Right ventricle myocardium inferior (tissue), 1 donor: ENCODE measurements at regions not wholly inside any gene's neighbourhood (a gene's known extent, or its start where the extent isn't known, plus 50 kb on each side); places are given as distances from the start of the nearest gene placed in this dataset.
"Not testable (repeated sequence)": the region's sequence is repeated elsewhere in the genome, so short reads cannot be mapped to it uniquely, and the experiment has no call there.

ENCODE experiments used
- ATAC-seq: fragments of 200-7000 bp; cut with Tn5 transposase; one replicate; pipeline ENCODE4 v1.9.1; 2020; ENCODE audit warnings: mild to moderate bottlenecking, moderate library complexity
- DNase-seq: peaks from one replicate; pipeline ENCODE4 v3.0.0; 2021; ENCODE audit errors: missing footprints
- intact Hi-C: fragments of 100-400 bp; cut with DNase I; formaldehyde crosslinking; loops from one replicate; pipeline ENCODE4 v1.11.0; 2022
- donor health status: DM: no; HTN: yes; CAD: no; lungs with severe emphysema.

DNA sequence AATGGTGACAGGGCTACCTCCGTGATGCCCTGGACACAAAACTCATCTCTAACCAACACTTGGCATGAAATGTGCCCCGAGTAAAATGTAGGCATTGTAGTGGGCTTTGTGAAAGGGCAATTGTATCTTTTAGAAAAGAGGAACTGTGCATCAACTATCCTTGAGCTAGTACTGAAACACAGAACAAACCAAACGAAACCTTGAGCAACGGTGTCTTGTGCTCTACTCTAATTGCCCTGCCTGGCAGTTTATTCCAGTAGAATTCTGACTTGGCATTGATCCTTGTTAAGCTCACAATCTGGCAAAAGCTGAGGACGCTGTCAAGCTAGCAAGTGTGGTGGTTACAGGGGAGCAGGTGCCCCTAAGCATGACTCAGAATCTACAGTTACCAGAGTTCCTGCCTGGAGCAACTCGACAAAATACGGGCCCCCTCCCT is 707.1 kb upstream of the SPRY2 start:
- DNase-seq (no peak), ATAC-seq (no peak)
- intact Hi-C loops = no loop called here

GRCh38 chr13:81041761-81042160 is 700.8 kb upstream of the SPRY2 start:
- no peak for DNase-seq
- intact Hi-C loops = no loop called here
- ATAC-seq = no peak

- intact Hi-C loops = no loop called here
- ATAC-seq (no peak), DNase-seq (no peak)
These were observed 691.1 kb upstream of the SPRY2 start for GRCh38 chr13:81031996-81032395.

GRCh38 chr13:81025091-81025490 is 684.2 kb upstream of the SPRY2 start:
- ATAC-seq (no peak), DNase-seq (no peak)
- intact Hi-C loops = loop anchor here (10.0 kb wide), 1 partner anchor 1600 kb away; no protein-coding TSS in a partner anchor

GRCh38 chr13:81021284-81021840 is 680.4 kb upstream of the SPRY2 start:
- ATAC-seq (no peak), DNase-seq (no peak)
- intact Hi-C loops = loop anchor here (10.0 kb wide), 1 partner anchor 1597 kb away; no protein-coding TSS in a partner anchor

GRCh38 chr13:81020010-81020409 is 679.1 kb upstream of the SPRY2 start:
- ATAC-seq (no peak), DNase-seq (no peak)
- intact Hi-C loops = loop anchor here (10.0 kb wide), 1 partner anchor 1595 kb away; no protein-coding TSS in a partner anchor

DNA sequence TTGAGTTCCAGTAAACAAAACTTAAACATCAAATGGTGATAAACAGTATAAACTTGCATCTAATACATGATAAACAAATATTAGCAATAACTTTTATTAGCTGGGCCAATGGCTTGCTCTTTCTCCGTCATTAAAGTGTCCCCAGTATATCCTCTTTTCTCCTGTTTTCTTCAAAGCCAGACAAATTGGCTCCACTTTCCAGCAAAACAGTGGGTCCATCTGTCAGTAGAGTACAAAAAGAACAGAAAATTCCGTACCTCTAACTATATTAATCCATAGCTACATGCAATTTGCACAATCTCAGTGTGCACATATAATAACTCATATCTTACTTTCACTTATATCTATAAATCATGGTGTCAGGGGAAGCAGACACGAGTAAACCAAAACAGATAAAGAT is 678.0 kb upstream of the SPRY2 start:
- DNase-seq = no peak
- no peak for ATAC-seq
- intact Hi-C loops = loop anchor here (10.0 kb wide), 1 partner anchor 674 kb away; the partner anchor contains the start of gene SPRY2

DNA sequence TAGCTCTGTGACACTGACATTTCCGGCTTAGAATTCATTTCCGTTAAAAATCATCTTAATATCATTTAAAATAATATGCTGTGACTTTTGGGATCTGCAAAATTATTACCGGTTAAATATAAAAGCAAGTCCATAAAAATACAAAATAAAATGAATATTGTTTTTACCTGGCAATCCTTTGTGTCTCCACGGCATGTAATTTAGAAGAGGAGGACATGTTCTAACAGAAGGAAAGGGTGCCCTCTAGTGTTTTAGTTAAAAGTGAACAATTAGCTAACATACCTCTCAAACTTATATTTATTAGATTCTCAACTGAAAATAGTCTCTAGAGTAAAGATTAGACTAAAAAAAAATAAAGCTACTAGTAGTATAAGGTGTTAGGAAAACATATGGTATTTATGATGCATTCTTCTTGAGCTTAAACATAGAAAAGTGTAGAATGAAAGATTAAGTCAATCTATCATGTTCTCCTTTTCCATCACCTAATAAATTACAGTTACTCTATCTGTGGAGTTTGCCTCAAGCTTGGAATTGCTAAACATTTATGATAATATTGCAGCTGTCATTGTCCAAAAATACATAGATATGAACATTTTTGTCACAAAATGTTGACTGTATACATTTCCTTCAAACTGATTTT is 676.7 kb upstream of the SPRY2 start:
- intact Hi-C loops = loop anchor here (10.0 kb wide), 1 partner anchor 673 kb away; the partner anchor contains the start of gene SPRY2
- ATAC-seq (no peak), DNase-seq (no peak)

DNA sequence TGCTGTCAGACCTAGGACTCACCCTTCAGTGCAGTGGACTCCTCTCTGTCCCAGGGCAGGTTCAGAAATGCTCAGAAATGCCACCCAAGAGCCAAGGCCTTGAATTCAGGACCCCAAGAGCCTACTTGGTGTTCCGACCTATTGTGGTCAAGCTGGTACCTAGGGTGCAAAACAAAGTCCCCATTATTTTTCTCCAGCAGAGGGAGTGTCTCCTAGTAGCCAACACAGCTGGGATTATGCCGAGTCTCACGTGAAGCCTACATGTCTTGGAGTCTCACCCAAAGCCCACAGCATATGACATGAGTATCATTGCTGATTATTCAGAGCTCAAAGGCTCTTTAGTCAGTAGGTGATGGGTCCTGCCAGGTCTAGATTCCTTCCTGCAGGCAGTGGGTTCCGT is 671.1 kb upstream of the SPRY2 start:
- DNase-seq = no peak
- ATAC-seq = no peak
- intact Hi-C loops = loop anchor here (10.0 kb wide), 1 partner anchor 667 kb away; the partner anchor contains the start of gene SPRY2

GRCh38 chr13:81001828-81002385 is 661.0 kb upstream of the SPRY2 start:
- no peak for ATAC-seq
- DNase-seq = no peak
- intact Hi-C loops = no loop called here

GRCh38 chr13:80998603-80999002 is 657.7 kb upstream of the SPRY2 start:
- DNase-seq, intact Hi-C loops, ATAC-seq: not testable (repeated sequence)

- intact Hi-C loops = no loop called here
- ATAC-seq (no peak), DNase-seq (no peak)
These were observed 648.8 kb upstream of the SPRY2 start for GRCh38 chr13:80989747-80990146.

DNA sequence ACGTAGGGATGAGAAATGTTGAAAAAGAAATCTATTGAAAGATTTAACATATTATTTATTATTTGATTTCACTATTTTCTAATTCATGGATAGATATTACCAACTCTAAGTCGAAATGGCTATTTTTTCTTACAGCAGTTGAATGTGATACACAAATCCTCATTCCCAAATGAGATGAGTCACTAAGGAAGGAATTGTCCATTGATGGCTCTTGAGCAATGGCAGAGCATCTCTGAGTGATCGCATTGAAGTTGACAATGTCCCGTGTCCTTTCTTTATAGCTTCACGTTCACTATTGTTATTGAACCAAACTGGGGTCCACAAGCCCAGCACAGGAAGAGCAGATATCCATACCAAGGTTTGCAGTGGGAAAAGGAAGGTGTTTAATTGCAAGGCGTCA is 648.3 kb upstream of the SPRY2 start:
- intact Hi-C loops = no loop called here
- DNase-seq (no peak), ATAC-seq (no peak)

DNA sequence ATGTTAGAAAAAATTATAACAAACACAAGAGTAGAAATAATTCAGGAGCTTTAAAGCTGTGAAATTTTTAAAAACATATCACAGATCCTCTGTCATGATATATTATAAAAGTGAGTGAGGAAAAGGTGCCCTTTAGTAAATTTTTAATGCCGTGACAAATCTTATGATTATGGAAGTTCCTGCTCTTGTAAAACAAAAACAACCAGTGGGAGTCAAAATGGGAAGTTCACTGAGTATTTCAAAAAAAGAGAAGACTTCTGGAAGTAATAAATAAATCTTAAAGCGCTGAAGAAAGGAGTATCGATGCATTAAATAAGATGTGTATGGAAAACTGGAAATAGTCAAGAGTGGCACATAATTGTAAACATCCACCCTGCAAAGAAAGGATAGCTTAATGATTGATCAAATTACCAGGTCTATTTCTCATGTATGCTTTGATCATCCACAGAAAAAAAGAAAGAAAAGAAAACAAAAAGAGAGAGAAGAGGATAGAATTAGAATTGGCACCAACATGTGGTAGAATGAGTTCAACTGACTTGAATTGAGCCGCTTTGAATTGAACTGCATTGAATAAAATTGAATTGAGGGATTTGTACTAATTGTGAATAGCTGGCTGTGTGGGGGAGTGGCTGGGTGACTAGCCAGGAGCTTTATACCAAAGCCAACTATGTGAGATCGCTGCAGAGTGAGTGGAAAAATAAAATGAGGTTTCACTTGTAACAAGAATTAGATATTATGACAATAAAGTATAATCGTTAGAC is 647.6 kb upstream of the SPRY2 start:
- intact Hi-C loops = no loop called here
- no peak for DNase-seq
- ATAC-seq = no peak

DNA sequence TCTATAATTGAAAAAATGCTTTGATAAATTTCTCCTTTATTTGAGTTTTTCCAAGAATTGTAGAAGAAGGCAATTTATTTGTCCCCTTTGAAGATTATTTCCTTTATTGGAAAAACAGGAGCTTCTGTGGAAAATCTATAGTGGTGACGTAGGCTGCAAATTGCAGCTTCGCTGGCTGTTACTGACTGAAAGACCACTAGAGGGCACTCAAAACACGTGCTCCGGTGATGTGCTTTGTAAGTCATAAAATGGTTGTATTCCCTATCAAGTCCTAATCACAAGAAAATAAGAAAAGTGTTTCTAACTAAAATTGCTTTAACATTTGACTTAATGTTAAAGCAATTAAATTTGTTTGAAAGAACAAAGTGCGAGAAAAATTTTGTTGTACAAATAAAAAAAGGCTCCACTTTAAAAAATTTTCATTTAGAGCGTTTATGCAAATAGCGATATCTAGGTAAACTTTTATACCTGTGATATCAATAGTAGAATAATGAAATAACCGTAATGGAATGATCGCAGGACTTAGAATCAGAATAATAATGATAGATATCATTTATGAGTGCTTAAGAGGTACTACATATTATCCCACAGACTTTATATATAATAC is 638.2 kb upstream of the SPRY2 start:
- no peak for ATAC-seq
- no peak for DNase-seq
- intact Hi-C loops = no loop called here

- no peak for DNase-seq
- ATAC-seq = no peak
- intact Hi-C loops = no loop called here
These were observed 636.2 kb upstream of the SPRY2 start for GRCh38 chr13:80977168-80977567.

DNA sequence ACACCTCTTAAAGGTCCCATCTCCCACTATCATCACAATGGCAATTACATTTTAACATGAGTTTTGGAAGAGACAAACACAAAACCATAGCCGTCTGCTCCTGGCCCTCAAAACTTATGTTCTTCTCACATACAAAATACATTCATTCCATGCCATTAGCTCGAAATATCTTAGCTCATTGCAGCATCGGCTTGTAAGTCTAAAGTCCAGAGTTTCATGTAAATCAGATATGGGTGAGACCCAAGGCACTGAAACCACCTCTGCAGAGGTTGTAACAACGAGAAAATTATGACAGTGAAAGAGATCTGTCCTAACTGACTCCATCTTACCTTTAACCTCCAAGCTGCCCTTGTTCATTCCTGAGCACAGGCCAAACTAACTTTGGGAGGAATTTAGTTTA is 635.0 kb upstream of the SPRY2 start:
- DNase-seq = no peak
- intact Hi-C loops = no loop called here
- ATAC-seq = no peak

DNA sequence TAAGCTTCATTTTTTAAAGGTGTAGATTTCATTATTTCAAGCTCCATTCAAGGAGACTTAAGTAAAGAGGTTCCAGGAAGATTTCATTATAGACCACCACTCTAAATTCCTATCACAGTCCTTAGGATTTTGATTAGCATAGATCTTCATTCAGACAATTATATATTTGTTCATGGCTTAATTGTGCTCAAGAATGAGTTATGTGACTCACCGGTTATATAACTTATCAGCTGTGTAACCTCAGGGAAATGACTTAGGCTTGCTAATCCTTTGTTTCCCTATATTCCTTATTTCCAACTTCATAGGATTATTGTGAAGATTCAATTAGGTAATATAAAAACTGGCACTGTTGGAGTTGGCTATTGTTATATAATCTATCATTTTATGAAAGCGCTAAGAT is 632.8 kb upstream of the SPRY2 start:
- no peak for DNase-seq
- intact Hi-C loops = no loop called here
- no peak for ATAC-seq

GRCh38 chr13:80972857-80973478 is 632.0 kb upstream of the SPRY2 start:
- no peak for ATAC-seq
- no peak for DNase-seq
- intact Hi-C loops = no loop called here
